ENCODE measurements at regions not wholly inside any gene's neighbourhood (a gene's known extent, or its start where the extent isn't known, plus 50 kb on each side); places are given as distances from the start of the nearest gene placed in this dataset.
A peak's percentile ranks its signal among the peaks of the same experiment; 100 is the strongest.

GRCh38 chrX:16464369-16464768 is 185.6 kb upstream of the S100G start:
- no peak for TF ChIP-seq CTCF (IDR thresholded peaks at IDR 0.05; ENCODE audit: insufficient read depth, low read length)
- DNase-seq (ENCODE audit: low read depth): no peak
- no peak overlapping the region for H3K4me3 ChIP-seq (ENCODE audit: low read depth, low read length)

GRCh38 chrX:16465081-16465876 is 184.7 kb upstream of the S100G start:
- peak; percentile 57 for DNase-seq (ENCODE audit: low read depth)
- no peak for TF ChIP-seq CTCF (IDR thresholded peaks at IDR 0.05; ENCODE audit: insufficient read depth, low read length)
- H3K4me3 ChIP-seq (ENCODE audit: low read depth, low read length): no peak overlapping the region

GRCh38 chrX:16466640-16467432 is 183.1 kb upstream of the S100G start:
- DNase-seq (ENCODE audit: low read depth): no peak
- TF ChIP-seq CTCF (IDR thresholded peaks at IDR 0.05; ENCODE audit: insufficient read depth, low read length): no peak
- no peak overlapping the region for H3K4me3 ChIP-seq (ENCODE audit: low read depth, low read length)

- TF ChIP-seq CTCF (IDR thresholded peaks at IDR 0.05; ENCODE audit: insufficient read depth, low read length): no peak
- H3K4me3 ChIP-seq (ENCODE audit: low read depth, low read length): no peak overlapping the region
- DNase-seq (ENCODE audit: low read depth): no peak
Observed at GRCh38 chrX:16469870-16470269, 180.1 kb upstream of the S100G start.

GRCh38 chrX:16472345-16472744 is 177.6 kb upstream of the S100G start:
- no peak overlapping the region for H3K4me3 ChIP-seq (ENCODE audit: low read depth, low read length)
- TF ChIP-seq CTCF (IDR thresholded peaks at IDR 0.05; ENCODE audit: insufficient read depth, low read length): no peak
- no peak for DNase-seq (ENCODE audit: low read depth)

GRCh38 chrX:16474511-16474910 is 175.4 kb upstream of the S100G start:
- H3K4me3 ChIP-seq (ENCODE audit: low read depth, low read length): no peak overlapping the region
- no peak for TF ChIP-seq CTCF (IDR thresholded peaks at IDR 0.05; ENCODE audit: insufficient read depth, low read length)
- DNase-seq (ENCODE audit: low read depth): no peak

Data from fibroblast of the aortic adventitia (primary cell).